SK-N-SH (cell line): ENCODE measurements at regions not wholly inside any gene's neighbourhood (a gene's known extent, or its start where the extent isn't known, plus 50 kb on each side); places are given as distances from the start of the nearest gene placed in this dataset.

Experiments
- CTCF ChIA-PET: fragments of 300-600, 350-600 bp; formaldehyde crosslinking; extraction: SDS; loops from one replicate; lab custom pipeline; 2021; lab: Yijun Ruan, JAX
- POLR2A ChIA-PET: fragments of 350-600 bp; sonication (Branson Sonifier 250); formaldehyde crosslinking; extraction: SDS; loops from one replicate; lab custom pipeline; 2020; ENCODE audit warnings: antibody characterized with exemption, inconsistent platforms; lab: Yijun Ruan, JAX
- DNase-seq: peaks from one replicate; pipeline ENCODE4 v3.0.0; 2012
- H2AFZ ChIP-seq: fragments of 200-600 bp; sonication (generic); 2 replicates; pipeline ENCODE4 v1.8.1; 2016; ENCODE audit warnings: antibody characterized with exemption, mild to moderate bottlenecking, low read depth
- H3F3A ChIP-seq: fragments of 200-600 bp; sonication (generic); replicated peaks from 2 replicates; pipeline ENCODE3; 2016; ENCODE audit warnings: antibody characterized with exemption, mild to moderate bottlenecking; ENCODE audit not compliant: insufficient read depth
- H3K27ac ChIP-seq, 2 experiments: fragments of 200-500 bp in 1 of 2; fragments of 200-600 bp in 1 of 2; sonication (Bioruptor generic) in 1 of 2; sonication (generic), shearing (Covaris generic) in 1 of 2; 2 replicates each; pipeline versions ENCODE4 v1.5.1 to v1.6.1; 2014 to 2016; ENCODE audit warnings: low read depth in 2 of 2, inconsistent platforms in 1 of 2, low read length in 1 of 2, mild to moderate bottlenecking in 1 of 2, mixed read lengths in 1 of 2
- H3K27me3 ChIP-seq: fragments of 200-600 bp; sonication (generic), shearing (Covaris generic); 2 replicates; pipeline ENCODE4 v1.6.1; 2016; ENCODE audit warnings: mixed run types; ENCODE audit not compliant: insufficient read depth
- H3K36me3 ChIP-seq, 2 experiments: fragments of 200-500 bp in 1 of 2; fragments of 200-600 bp in 1 of 2; sonication (Bioruptor generic) in 1 of 2; sonication (generic) in 1 of 2; replicated peaks in 1 of 2; 2 replicates each; pipeline versions ENCODE3 to v1.5.1; 2014 to 2016; ENCODE audit warnings: low read length in 1 of 2, mild to moderate bottlenecking in 1 of 2; ENCODE audit not compliant: insufficient read depth in 2 of 2, control insufficient read depth in 1 of 2
- H3K4me1 ChIP-seq, 2 experiments: fragments of 200-500 bp in 1 of 2; fragments of 200-600 bp in 1 of 2; sonication (Bioruptor generic) in 1 of 2; sonication (generic), shearing (Covaris generic) in 1 of 2; 2 replicates each; pipeline versions ENCODE4 v1.5.1 to v1.6.1; 2014 to 2016; ENCODE audit warnings: low read depth in 1 of 2, low read length in 1 of 2, mixed run types in 1 of 2; ENCODE audit not compliant: insufficient read depth in 2 of 2, control insufficient read depth in 1 of 2
- H3K4me2 ChIP-seq: fragments of 200-600 bp; sonication (generic), shearing (Covaris generic); 2 replicates; pipeline ENCODE4 v1.6.1; 2017; ENCODE audit warnings: mixed run types
- H3K4me3 ChIP-seq, 2 experiments: fragments of 200-500 bp in 1 of 2; fragments of 200-600 bp in 1 of 2; sonication (Bioruptor generic) in 1 of 2; sonication (generic), shearing (Covaris generic) in 1 of 2; 2 replicates each; pipeline versions ENCODE4 v1.5.1 to v1.8.1; 2014 to 2016; ENCODE audit warnings: low read depth in 2 of 2, inconsistent platforms in 1 of 2, low read length in 1 of 2, mild to moderate bottlenecking in 1 of 2, mixed read lengths in 1 of 2, moderate library complexity in 1 of 2
- H3K79me2 ChIP-seq: fragments of 200-600 bp; sonication (generic); 2 replicates; pipeline ENCODE4 v1.8.1; 2017; ENCODE audit warnings: mild to moderate bottlenecking; ENCODE audit not compliant: insufficient read depth
- H3K9ac ChIP-seq: fragments of 200-600 bp; sonication (generic); 2 replicates; pipeline ENCODE4 v1.6.1; 2017; ENCODE audit warnings: mixed run types
- H3K9me2 ChIP-seq: fragments of 200-600 bp; sonication (generic); 2 replicates; pipeline ENCODE4 v1.6.1; 2017; ENCODE audit warnings: mixed run types
- H3K9me3 ChIP-seq: fragments of 200-600 bp; sonication (generic); 2 replicates; pipeline ENCODE4 v1.6.1; 2017; ENCODE audit warnings: mixed run types, mild to moderate bottlenecking, moderate library complexity
- H4K20me1 ChIP-seq: fragments of 200-600 bp; sonication (generic); 2 replicates; pipeline ENCODE4 v1.6.1; 2017; ENCODE audit warnings: mild to moderate bottlenecking, mixed run types; ENCODE audit not compliant: insufficient read depth
- CHD2 ChIP-seq: fragments of 150-350 bp; IDR thresholded peaks from 2 replicates; pipeline ENCODE4 v1.6.1; 2018; ENCODE audit warnings: low read length; ENCODE audit not compliant: partially characterized antibody
- EP300 ChIP-seq, 2 experiments: IDR thresholded peaks; 2 replicates each; pipeline versions ENCODE4 v1.4.0 to v1.6.1; 2012; ENCODE audit warnings: borderline replicate concordance in 1 of 2, low read depth in 1 of 2, low read length in 1 of 2
- EZH2phosphoT487 ChIP-seq: fragments of 200-600 bp; sonication (generic); IDR thresholded peaks from 2 replicates; pipeline ENCODE4 v1.6.1; 2017; ENCODE audit warnings: low read depth, mixed run types, mild to moderate bottlenecking, antibody characterized with exemption, moderate library complexity, borderline replicate concordance
- FOXM1 ChIP-seq: IDR thresholded peaks from 2 replicates; pipeline ENCODE4 v1.4.0; 2012; ENCODE audit warnings: low read depth, mild to moderate bottlenecking
- GATA2 ChIP-seq: sonication (generic); formaldehyde crosslinking; IDR thresholded peaks from 2 replicates; pipeline ENCODE4 v1.5.0; 2020; ENCODE audit warnings: mild to moderate bottlenecking, missing genetic modification reagents
- JUND ChIP-seq: IDR thresholded peaks from 2 replicates; pipeline ENCODE4 v1.4.0; 2012
- MEF2A ChIP-seq: IDR thresholded peaks from 2 replicates; pipeline ENCODE4 v1.4.0; 2012; ENCODE audit warnings: low read depth, borderline replicate concordance
- NFIC ChIP-seq: IDR thresholded peaks from 2 replicates; pipeline ENCODE4 v1.4.0; 2012; ENCODE audit warnings: borderline replicate concordance
- PBX3 ChIP-seq: IDR thresholded peaks from 2 replicates; pipeline ENCODE4; 2012
- RAD21 ChIP-seq: IDR thresholded peaks from 2 replicates; pipeline ENCODE4 v1.6.1; 2012; ENCODE audit warnings: mild to moderate bottlenecking, low read length
- RXRA ChIP-seq: IDR thresholded peaks from 2 replicates; pipeline ENCODE4 v1.4.0; 2012; ENCODE audit warnings: low read depth, mild to moderate bottlenecking, borderline replicate concordance
- SIN3A ChIP-seq: IDR thresholded peaks from 2 replicates; pipeline ENCODE4 v1.6.1; 2012; ENCODE audit warnings: low read depth, mild to moderate bottlenecking, low read length, moderate library complexity, borderline replicate concordance
- TAF1 ChIP-seq: IDR thresholded peaks from 2 replicates; pipeline ENCODE4 v1.6.1; 2012; ENCODE audit warnings: low read depth, mild to moderate bottlenecking, low read length, moderate library complexity, borderline replicate concordance
- TCF12 ChIP-seq: IDR thresholded peaks from 2 replicates; pipeline ENCODE4 v1.4.0; 2012
- USF1 ChIP-seq: IDR thresholded peaks from 2 replicates; pipeline ENCODE4 v1.4.0; 2012; ENCODE audit warnings: low read depth, borderline replicate concordance
- USF2 ChIP-seq: fragments of 150-350 bp; IDR thresholded peaks from 2 replicates; pipeline ENCODE4 v1.6.1; 2017; ENCODE audit warnings: antibody characterized with exemption, low read length, low read depth, borderline replicate concordance
- WGBS: methylation state at CpG from one replicate; pipeline ENCODE4 v1.1.6; 2017; ENCODE audit warnings: low lambda C conversion rate; 5-methylcytosine and 5-hydroxymethylcytosine counted together

GRCh38 chr2:220127311-220127710 lies 499.9 kb downstream of the SLC4A3 start:
- Histone ChIP-seq H3F3A (no peaks in the 10 kb centered on the region), H3K79me2 (no peaks in the 10 kb centered on the region), H3K27ac (no peak overlapping the region), H4K20me1 (no peaks in the 10 kb centered on the region), H2AFZ (no peak overlapping the region), H3K9me3 (no peaks in the 10 kb centered on the region), H3K27me3 (no peaks in the 10 kb centered on the region), H3K4me1 (no peaks in the 10 kb centered on the region), H3K9ac (no peak overlapping the region), H3K9me2 (no peaks in the 10 kb centered on the region), H3K36me3 (no peaks in the 10 kb centered on the region), H3K4me3 (no peak overlapping the region), H3K4me2 (no peak overlapping the region)
- ChIA-PET CTCF (interaction anchor here (0.7 kb wide), 1 partner anchor 27 kb away, joined by 3 read pairs; no protein-coding TSS in a partner anchor), POLR2A (no interaction called here)
- TF ChIP-seq NFIC = no peak
- TF ChIP-seq, all 33 proteins: peak for 0
- WGBS = 13% methylated on average over 3 of the region's 3 CpGs
- DNase-seq = no peak

- Histone ChIP-seq H3K4me1 (no peaks in the 10 kb centered on the region), H3K36me3 (no peaks in the 10 kb centered on the region), H3K27ac (no peak overlapping the region), H3K9me2 (no peaks in the 10 kb centered on the region), H2AFZ (no peak overlapping the region), H3K9ac (no peak overlapping the region), H3K79me2 (no peaks in the 10 kb centered on the region), H3K4me3 (no peak overlapping the region), H3F3A (no peaks in the 10 kb centered on the region), H3K4me2 (no peak overlapping the region), H3K27me3 (no peaks in the 10 kb centered on the region), H4K20me1 (no peaks in the 10 kb centered on the region), H3K9me3 (no peaks in the 10 kb centered on the region)
- ChIA-PET CTCF (interaction anchor here (0.7 kb wide), 1 partner anchor 26 kb away, joined by 3 read pairs; no protein-coding TSS in a partner anchor), POLR2A (no interaction called here)
- DNase-seq = no peak
- WGBS = 41% methylated on average over 5 of the region's 5 CpGs
- no peak for TF ChIP-seq TCF12
- no peak for TF ChIP-seq EP300 (IDR thresholded peaks at IDR 0.05; ENCODE audit: borderline replicate concordance in 1 of 2, low read depth in 1 of 2, low read length in 1 of 2)
- no peak for TF ChIP-seq RAD21
- TF ChIP-seq NFIC = no peak
- TF ChIP-seq MEF2A = no peak
- no peak for TF ChIP-seq SIN3A
- no peak for TF ChIP-seq EZH2phosphoT487
- no peak for TF ChIP-seq USF1
- no peak for TF ChIP-seq USF2
- no peak for TF ChIP-seq JUND
- no peak for TF ChIP-seq PBX3
- TF ChIP-seq CHD2 = no peak
- no peak for TF ChIP-seq TAF1
- no peak for TF ChIP-seq GATA2 (CRISPR knock-in tag)
- TF ChIP-seq FOXM1 = no peak
- no peak for TF ChIP-seq RXRA
Measured at GRCh38 chr2:220127876-220128275, 500.4 kb downstream of the SLC4A3 start.
